GM23338 (cell line): ENCODE measurements at regions not wholly inside any gene's neighbourhood (a gene's known extent, or its start where the extent isn't known, plus 50 kb on each side); places are given as distances from the start of the nearest gene placed in this dataset.

Source experiments
- ATAC-seq: fragments of 200-7000 bp; cut with Tn5 transposase; 3 replicates; pipeline ENCODE4 v1.9.1; 2020
- DNase-seq: peaks from one replicate; pipeline ENCODE4 v3.0.0-alpha.2; 2015; ENCODE audit warnings: low spot score
- H2AFZ ChIP-seq: fragments of 200-600 bp; sonication (generic); 2 replicates; pipeline ENCODE4 v1.8.0; 2016; ENCODE audit warnings: antibody characterized with exemption, mild to moderate bottlenecking, moderate library complexity
- H3F3A ChIP-seq: fragments of 200-600 bp; sonication (generic); replicated peaks from 2 replicates; pipeline ENCODE4 v1.8.0; 2017; ENCODE audit warnings: antibody characterized with exemption, mixed run types, low read depth
- H3K27ac ChIP-seq: fragments of 200-600 bp; sonication (generic); 2 replicates; pipeline ENCODE4 v1.6.1; 2016; ENCODE audit warnings: low read depth
- H3K27me3 ChIP-seq: fragments of 200-600 bp; sonication (generic); 2 replicates; pipeline ENCODE4 v1.8.0; 2016; ENCODE audit warnings: mild to moderate bottlenecking, mixed run types, moderate library complexity; ENCODE audit not compliant: insufficient read depth
- H3K36me3 ChIP-seq: fragments of 200-600 bp; sonication (generic); 2 replicates; pipeline ENCODE4 v1.8.0; 2016; ENCODE audit warnings: mild to moderate bottlenecking; ENCODE audit not compliant: insufficient read depth
- H3K4me1 ChIP-seq: fragments of 200-600 bp; sonication (generic); 2 replicates; pipeline ENCODE4 v1.8.0; 2016; ENCODE audit warnings: mild to moderate bottlenecking, moderate library complexity; ENCODE audit not compliant: insufficient read depth
- H3K4me2 ChIP-seq: fragments of 200-600 bp; sonication (generic); 2 replicates; pipeline ENCODE4 v1.7.1; 2017; ENCODE audit warnings: mixed run types
- H3K4me3 ChIP-seq: fragments of 200-600 bp; sonication (generic); 2 replicates; pipeline ENCODE4 v1.6.1; 2016; ENCODE audit warnings: mixed run types
- H3K79me2 ChIP-seq: fragments of 200-600 bp; sonication (generic); replicated peaks from 2 replicates; pipeline ENCODE4 v1.8.0; 2017; ENCODE audit warnings: mild to moderate bottlenecking; ENCODE audit not compliant: insufficient read depth
- H3K9me2 ChIP-seq: fragments of 200-600 bp; sonication (generic); 2 replicates; pipeline ENCODE4 v1.8.0; 2017; ENCODE audit not compliant: insufficient read depth
- H4K20me1 ChIP-seq: fragments of 200-600 bp; sonication (generic); replicated peaks from 2 replicates; pipeline ENCODE4 v1.8.0; 2017; ENCODE audit warnings: mild to moderate bottlenecking; ENCODE audit not compliant: insufficient read depth
- H3K27ac Mint-ChIP-seq: 2 replicates; pipeline ENCODE4 v1.8.0; 2020; ENCODE audit warnings: inconsistent platforms, mild to moderate bottlenecking, moderate library complexity, mixed read lengths
- H3K27me3 Mint-ChIP-seq: 3 replicates; pipeline ENCODE4 v1.8.0; 2022; ENCODE audit warnings: low read depth, mild to moderate bottlenecking, moderate library complexity, mixed read lengths, inconsistent platforms; ENCODE audit not compliant: insufficient read depth, poor library complexity
- H3K36me3 Mint-ChIP-seq: 3 replicates; pipeline ENCODE4 v1.8.0; 2021; ENCODE audit warnings: low read depth, mild to moderate bottlenecking, inconsistent platforms, moderate library complexity, mixed read lengths
- H3K4me1 Mint-ChIP-seq: 3 replicates; pipeline ENCODE4 v1.8.0; 2020; ENCODE audit warnings: mild to moderate bottlenecking, inconsistent platforms, mixed read lengths
- H3K4me3 Mint-ChIP-seq: 3 replicates; pipeline ENCODE4 v1.8.0; 2021; ENCODE audit warnings: moderate library complexity, mild to moderate bottlenecking, inconsistent platforms, mixed read lengths
- H3K9me3 Mint-ChIP-seq: 3 replicates; pipeline ENCODE4 v1.8.0; 2020; ENCODE audit warnings: moderate library complexity, mild to moderate bottlenecking, inconsistent platforms, mixed read lengths
- CREB1 ChIP-seq: fragments of 250-450 bp; sonication (Bioruptor Pico); IDR thresholded peaks from 2 replicates; pipeline ENCODE4 v1.5.0; 2020; ENCODE audit warnings: low read depth, mild to moderate bottlenecking, moderate library complexity
- EZH2phosphoT487 ChIP-seq: fragments of 200-600 bp; sonication (generic); IDR thresholded peaks from one replicate; pipeline ENCODE4 v1.8.1; 2018; ENCODE audit warnings: antibody characterized with exemption; ENCODE audit not compliant: unreplicated experiment
- JUNB ChIP-seq: IDR thresholded peaks from one replicate; pipeline ENCODE4 v1.6.1; 2016; ENCODE audit warnings: antibody characterized with exemption; ENCODE audit not compliant: unreplicated experiment
- NANOG ChIP-seq: IDR thresholded peaks from 2 replicates; pipeline ENCODE4 v1.6.1; 2016; ENCODE audit warnings: antibody characterized with exemption, borderline replicate concordance
- STAT1 ChIP-seq: IDR thresholded peaks from one replicate; pipeline ENCODE4 v1.6.1; 2016; ENCODE audit warnings: antibody characterized with exemption; ENCODE audit not compliant: unreplicated experiment
- ZNF114 ChIP-seq: fragments of 250-450 bp; sonication (Bioruptor Pico); IDR thresholded peaks from 2 replicates; pipeline ENCODE4 v1.5.0; 2020; ENCODE audit warnings: mild to moderate bottlenecking, moderate library complexity
- ZNF331 ChIP-seq: fragments of 250-450 bp; sonication (Bioruptor Pico); IDR thresholded peaks from 2 replicates; pipeline ENCODE4 v1.5.0; 2020; ENCODE audit warnings: low read depth, mild to moderate bottlenecking, moderate library complexity
- TF ChIP-seq, protein P1 (sequence below): IDR thresholded peaks from 2 replicates; pipeline ENCODE4 v1.6.1; 2016; ENCODE audit warnings: antibody characterized with exemption
- TF ChIP-seq, protein P2 (sequence below): fragments of 250-450 bp; sonication (Bioruptor Pico); IDR thresholded peaks from 2 replicates; pipeline ENCODE4 v1.5.0; 2020; ENCODE audit warnings: mild to moderate bottlenecking, moderate library complexity
- TF ChIP-seq, protein P3 (sequence below), 2 experiments: fragments of 200-600 bp in 1 of 2; sonication (generic) in 1 of 2; conservative IDR thresholded peaks; 2 replicates each; pipeline versions ENCODE4 v1.5.1 to v1.6.1; 2016 to 2017; ENCODE audit warnings: antibody characterized with exemption in 2 of 2, low read depth in 2 of 2, mild to moderate bottlenecking in 2 of 2, moderate library complexity in 1 of 2

DNA sequence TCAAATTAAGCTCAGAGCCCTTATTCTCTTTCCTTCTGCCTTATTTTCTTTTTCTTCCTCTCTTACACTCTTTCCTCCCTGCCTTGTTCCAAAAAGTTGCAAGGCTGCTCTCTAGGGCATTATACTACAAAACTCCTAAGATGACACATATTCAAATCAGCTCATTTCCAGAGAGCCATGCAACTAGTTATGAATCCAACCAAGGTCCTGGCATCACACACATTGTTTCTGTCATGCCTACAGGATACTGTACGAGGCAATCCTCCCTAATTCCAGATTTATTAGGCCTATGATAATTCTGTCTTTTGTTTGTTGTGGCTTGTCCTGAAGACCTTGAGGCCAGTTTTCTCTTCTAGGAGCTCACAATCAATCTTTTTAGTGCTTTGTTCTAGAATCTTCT is 87.0 kb upstream of the TBCA start:
- H3K9me2 ChIP-seq, result 0 out of 2 replicates have a peak, but pooled peaks cover 3% of the 10 kb centered on the region
- peaks cover 29% of the 10 kb centered on the region for H3K27me3 ChIP-seq
- H3K27me3 Mint-ChIP-seq, result peaks cover 5% of the 10 kb centered on the region
- no peaks in the 10 kb centered on the region for H3K36me3 Mint-ChIP-seq
- no peaks in the 10 kb centered on the region for H3K79me2 ChIP-seq
- no peaks in the 10 kb centered on the region for H3K4me1 ChIP-seq
- DNase-seq (no peak), ATAC-seq (no peak)
- no peaks in the 10 kb centered on the region; the same call in 2 of the 3 replicates for H3K4me1 Mint-ChIP-seq
- no peaks in the 10 kb centered on the region for H3F3A ChIP-seq
- H3K4me2 ChIP-seq, result no peak overlapping the region
- no peak overlapping the region for H3K27ac Mint-ChIP-seq
- H3K36me3 ChIP-seq, result no peaks in the 10 kb centered on the region
- H3K27ac ChIP-seq, result no peak overlapping the region
- H3K4me3 Mint-ChIP-seq, result no peak overlapping the region
- no peaks in the 10 kb centered on the region for H4K20me1 ChIP-seq
- no peaks in the 10 kb centered on the region for H3K9me3 Mint-ChIP-seq
- H2AFZ ChIP-seq, result no peak overlapping the region
- no peak for TF ChIP-seq CREB1
- no peak for TF ChIP-seq STAT1
- TF ChIP-seq ZNF331 (CRISPR knock-in tag), result no peak
- no peak for TF ChIP-seq JUNB
- TF ChIP-seq ZNF114 (CRISPR knock-in tag), result no peak
- TF ChIP-seq, protein P1, sequence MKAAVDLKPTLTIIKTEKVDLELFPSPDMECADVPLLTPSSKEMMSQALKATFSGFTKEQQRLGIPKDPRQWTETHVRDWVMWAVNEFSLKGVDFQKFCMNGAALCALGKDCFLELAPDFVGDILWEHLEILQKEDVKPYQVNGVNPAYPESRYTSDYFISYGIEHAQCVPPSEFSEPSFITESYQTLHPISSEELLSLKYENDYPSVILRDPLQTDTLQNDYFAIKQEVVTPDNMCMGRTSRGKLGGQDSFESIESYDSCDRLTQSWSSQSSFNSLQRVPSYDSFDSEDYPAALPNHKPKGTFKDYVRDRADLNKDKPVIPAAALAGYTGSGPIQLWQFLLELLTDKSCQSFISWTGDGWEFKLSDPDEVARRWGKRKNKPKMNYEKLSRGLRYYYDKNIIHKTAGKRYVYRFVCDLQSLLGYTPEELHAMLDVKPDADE, result no peak
- TF ChIP-seq, protein P2, sequence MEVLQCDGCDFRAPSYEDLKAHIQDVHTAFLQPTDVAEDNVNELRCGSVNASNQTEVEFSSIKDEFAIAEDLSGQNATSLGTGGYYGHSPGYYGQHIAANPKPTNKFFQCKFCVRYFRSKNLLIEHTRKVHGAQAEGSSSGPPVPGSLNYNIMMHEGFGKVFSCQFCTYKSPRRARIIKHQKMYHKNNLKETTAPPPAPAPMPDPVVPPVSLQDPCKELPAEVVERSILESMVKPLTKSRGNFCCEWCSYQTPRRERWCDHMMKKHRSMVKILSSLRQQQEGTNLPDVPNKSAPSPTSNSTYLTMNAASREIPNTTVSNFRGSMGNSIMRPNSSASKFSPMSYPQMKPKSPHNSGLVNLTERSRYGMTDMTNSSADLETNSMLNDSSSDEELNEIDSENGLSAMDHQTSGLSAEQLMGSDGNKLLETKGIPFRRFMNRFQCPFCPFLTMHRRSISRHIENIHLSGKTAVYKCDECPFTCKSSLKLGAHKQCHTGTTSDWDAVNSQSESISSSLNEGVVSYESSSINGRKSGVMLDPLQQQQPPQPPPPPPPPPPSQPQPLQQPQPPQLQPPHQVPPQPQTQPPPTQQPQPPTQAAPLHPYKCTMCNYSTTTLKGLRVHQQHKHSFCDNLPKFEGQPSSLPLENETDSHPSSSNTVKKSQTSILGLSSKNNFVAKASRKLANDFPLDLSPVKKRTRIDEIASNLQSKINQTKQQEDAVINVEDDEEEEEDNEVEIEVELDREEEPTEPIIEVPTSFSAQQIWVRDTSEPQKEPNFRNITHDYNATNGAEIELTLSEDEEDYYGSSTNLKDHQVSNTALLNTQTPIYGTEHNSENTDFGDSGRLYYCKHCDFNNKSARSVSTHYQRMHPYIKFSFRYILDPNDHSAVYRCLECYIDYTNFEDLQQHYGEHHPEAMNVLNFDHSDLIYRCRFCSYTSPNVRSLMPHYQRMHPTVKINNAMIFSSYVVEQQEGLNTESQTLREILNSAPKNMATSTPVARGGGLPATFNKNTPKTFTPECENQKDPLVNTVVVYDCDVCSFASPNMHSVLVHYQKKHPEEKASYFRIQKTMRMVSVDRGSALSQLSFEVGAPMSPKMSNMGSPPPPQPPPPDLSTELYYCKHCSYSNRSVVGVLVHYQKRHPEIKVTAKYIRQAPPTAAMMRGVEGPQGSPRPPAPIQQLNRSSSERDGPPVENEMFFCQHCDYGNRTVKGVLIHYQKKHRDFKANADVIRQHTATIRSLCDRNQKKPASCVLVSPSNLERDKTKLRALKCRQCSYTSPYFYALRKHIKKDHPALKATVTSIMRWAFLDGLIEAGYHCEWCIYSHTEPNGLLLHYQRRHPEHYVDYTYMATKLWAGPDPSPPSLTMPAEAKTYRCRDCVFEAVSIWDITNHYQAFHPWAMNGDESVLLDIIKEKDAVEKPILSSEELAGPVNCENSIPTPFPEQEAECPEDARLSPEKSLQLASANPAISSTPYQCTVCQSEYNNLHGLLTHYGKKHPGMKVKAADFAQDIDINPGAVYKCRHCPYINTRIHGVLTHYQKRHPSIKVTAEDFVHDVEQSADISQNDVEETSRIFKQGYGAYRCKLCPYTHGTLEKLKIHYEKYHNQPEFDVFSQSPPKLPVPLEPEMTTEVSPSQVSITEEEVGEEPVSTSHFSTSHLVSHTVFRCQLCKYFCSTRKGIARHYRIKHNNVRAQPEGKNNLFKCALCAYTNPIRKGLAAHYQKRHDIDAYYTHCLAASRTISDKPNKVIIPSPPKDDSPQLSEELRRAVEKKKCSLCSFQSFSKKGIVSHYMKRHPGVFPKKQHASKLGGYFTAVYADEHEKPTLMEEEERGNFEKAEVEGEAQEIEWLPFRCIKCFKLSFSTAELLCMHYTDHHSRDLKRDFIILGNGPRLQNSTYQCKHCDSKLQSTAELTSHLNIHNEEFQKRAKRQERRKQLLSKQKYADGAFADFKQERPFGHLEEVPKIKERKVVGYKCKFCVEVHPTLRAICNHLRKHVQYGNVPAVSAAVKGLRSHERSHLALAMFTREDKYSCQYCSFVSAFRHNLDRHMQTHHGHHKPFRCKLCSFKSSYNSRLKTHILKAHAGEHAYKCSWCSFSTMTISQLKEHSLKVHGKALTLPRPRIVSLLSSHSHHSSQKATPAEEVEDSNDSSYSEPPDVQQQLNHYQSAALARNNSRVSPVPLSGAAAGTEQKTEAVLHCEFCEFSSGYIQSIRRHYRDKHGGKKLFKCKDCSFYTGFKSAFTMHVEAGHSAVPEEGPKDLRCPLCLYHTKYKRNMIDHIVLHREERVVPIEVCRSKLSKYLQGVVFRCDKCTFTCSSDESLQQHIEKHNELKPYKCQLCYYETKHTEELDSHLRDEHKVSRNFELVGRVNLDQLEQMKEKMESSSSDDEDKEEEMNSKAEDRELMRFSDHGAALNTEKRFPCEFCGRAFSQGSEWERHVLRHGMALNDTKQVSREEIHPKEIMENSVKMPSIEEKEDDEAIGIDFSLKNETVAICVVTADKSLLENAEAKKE, result no peak
- TF ChIP-seq, protein P3, sequence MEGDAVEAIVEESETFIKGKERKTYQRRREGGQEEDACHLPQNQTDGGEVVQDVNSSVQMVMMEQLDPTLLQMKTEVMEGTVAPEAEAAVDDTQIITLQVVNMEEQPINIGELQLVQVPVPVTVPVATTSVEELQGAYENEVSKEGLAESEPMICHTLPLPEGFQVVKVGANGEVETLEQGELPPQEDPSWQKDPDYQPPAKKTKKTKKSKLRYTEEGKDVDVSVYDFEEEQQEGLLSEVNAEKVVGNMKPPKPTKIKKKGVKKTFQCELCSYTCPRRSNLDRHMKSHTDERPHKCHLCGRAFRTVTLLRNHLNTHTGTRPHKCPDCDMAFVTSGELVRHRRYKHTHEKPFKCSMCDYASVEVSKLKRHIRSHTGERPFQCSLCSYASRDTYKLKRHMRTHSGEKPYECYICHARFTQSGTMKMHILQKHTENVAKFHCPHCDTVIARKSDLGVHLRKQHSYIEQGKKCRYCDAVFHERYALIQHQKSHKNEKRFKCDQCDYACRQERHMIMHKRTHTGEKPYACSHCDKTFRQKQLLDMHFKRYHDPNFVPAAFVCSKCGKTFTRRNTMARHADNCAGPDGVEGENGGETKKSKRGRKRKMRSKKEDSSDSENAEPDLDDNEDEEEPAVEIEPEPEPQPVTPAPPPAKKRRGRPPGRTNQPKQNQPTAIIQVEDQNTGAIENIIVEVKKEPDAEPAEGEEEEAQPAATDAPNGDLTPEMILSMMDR (conservative IDR thresholded peaks at IDR 0.05; ENCODE audit: low read depth in 2 of 2), result no peak
- TF ChIP-seq EZH2phosphoT487, result no peak
- no peak for TF ChIP-seq NANOG
- no peak overlapping the region for H3K4me3 ChIP-seq
